Smooth muscle cell (in vitro differentiated cells): ENCODE measurements at regions not wholly inside any gene's neighbourhood (a gene's known extent, or its start where the extent isn't known, plus 50 kb on each side); places are given as distances from the start of the nearest gene placed in this dataset.
"Not testable (repeated sequence)": the region's sequence is repeated elsewhere in the genome, so short reads cannot be mapped to it uniquely, and the experiment has no call there.

Experiments used
- DNase-seq: peaks from one replicate; lab custom pipeline; 2025; ENCODE audit not compliant: unreplicated experiment; lab: John Stamatoyannopoulos, UW
- H2AFZ ChIP-seq: fragments of 200-600 bp; sonication (generic); 2 replicates; pipeline ENCODE4 v1.6.0; 2016; ENCODE audit warnings: antibody characterized with exemption, low read depth, mild to moderate bottlenecking
- H3F3A ChIP-seq: fragments of 200-600 bp; sonication (generic); 2 replicates; pipeline ENCODE4 v1.6.0; 2017; ENCODE audit warnings: antibody characterized with exemption, low read depth
- H3K27ac ChIP-seq: fragments of 200-600 bp; sonication (generic); 2 replicates; pipeline ENCODE4 v1.5.1; 2016; ENCODE audit warnings: low read depth, mild to moderate bottlenecking
- H3K27me3 ChIP-seq: fragments of 200-600 bp; sonication (generic); 2 replicates; pipeline ENCODE4 v1.6.1; 2016; ENCODE audit warnings: low read depth, mild to moderate bottlenecking
- H3K36me3 ChIP-seq: fragments of 200-600 bp; sonication (generic); 2 replicates; pipeline ENCODE4 v1.5.1; 2016; ENCODE audit warnings: low read depth
- H3K4me1 ChIP-seq: fragments of 200-600 bp; sonication (generic); 2 replicates; pipeline ENCODE4 v1.5.1; 2016; ENCODE audit warnings: low read depth
- H3K4me2 ChIP-seq: fragments of 200-600 bp; sonication (generic); 2 replicates; pipeline ENCODE4 v1.6.0; 2016; ENCODE audit warnings: mild to moderate bottlenecking
- H3K4me3 ChIP-seq: fragments of 200-600 bp; sonication (generic); 2 replicates; pipeline ENCODE4 v1.5.1; 2016; ENCODE audit warnings: mild to moderate bottlenecking
- H3K79me2 ChIP-seq: fragments of 200-600 bp; sonication (generic); 2 replicates; pipeline ENCODE4 v1.6.0; 2016; ENCODE audit warnings: low read depth, mild to moderate bottlenecking
- H3K9ac ChIP-seq: fragments of 200-600 bp; sonication (generic); 2 replicates; pipeline ENCODE4 v1.6.0; 2016; ENCODE audit warnings: low read depth
- H3K9me3 ChIP-seq: fragments of 200-600 bp; sonication (generic); replicated peaks from 2 replicates; pipeline ENCODE4 v1.5.1; 2016; ENCODE audit warnings: low read depth
- H4K20me1 ChIP-seq: fragments of 200-600 bp; sonication (generic); 2 replicates; pipeline ENCODE4 v1.6.0; 2016; ENCODE audit warnings: low read depth
- WGBS: methylation state at CpG from one replicate; pipeline ENCODE4 v1.1.7; 2016; ENCODE audit warnings: low lambda C conversion rate; 5-methylcytosine and 5-hydroxymethylcytosine counted together
- TF ChIP-seq, protein P1 (sequence below): fragments of 200-600 bp; sonication (generic); IDR thresholded peaks from 2 replicates; pipeline ENCODE4 v1.5.1; 2017; ENCODE audit warnings: borderline replicate concordance, mild to moderate bottlenecking, antibody characterized with exemption; ENCODE audit not compliant: insufficient read depth, poor library complexity, severe bottlenecking

GRCh38 chrX:13482746-13483541 lies 86.5 kb upstream of the EGFL6 start:
- Histone ChIP-seq H3K9me3 (no peaks in the 10 kb centered on the region), H3K9ac (no peak overlapping the region), H3K4me1 (peaks cover 14% of the 10 kb centered on the region), H3K27me3 (no peaks in the 10 kb centered on the region), H2AFZ (peak overlapping the region; percentile 77), H4K20me1 (no peaks in the 10 kb centered on the region), H3K79me2 (no peaks in the 10 kb centered on the region), H3F3A (peaks cover 7% of the 10 kb centered on the region), H3K27ac (peak overlapping the region; percentile 46), H3K36me3 (no peaks in the 10 kb centered on the region), H3K4me3 (no peak overlapping the region), H3K4me2 (peak overlapping the region; percentile 59)
- DNase-seq: no peak
- TF ChIP-seq, protein P1, sequence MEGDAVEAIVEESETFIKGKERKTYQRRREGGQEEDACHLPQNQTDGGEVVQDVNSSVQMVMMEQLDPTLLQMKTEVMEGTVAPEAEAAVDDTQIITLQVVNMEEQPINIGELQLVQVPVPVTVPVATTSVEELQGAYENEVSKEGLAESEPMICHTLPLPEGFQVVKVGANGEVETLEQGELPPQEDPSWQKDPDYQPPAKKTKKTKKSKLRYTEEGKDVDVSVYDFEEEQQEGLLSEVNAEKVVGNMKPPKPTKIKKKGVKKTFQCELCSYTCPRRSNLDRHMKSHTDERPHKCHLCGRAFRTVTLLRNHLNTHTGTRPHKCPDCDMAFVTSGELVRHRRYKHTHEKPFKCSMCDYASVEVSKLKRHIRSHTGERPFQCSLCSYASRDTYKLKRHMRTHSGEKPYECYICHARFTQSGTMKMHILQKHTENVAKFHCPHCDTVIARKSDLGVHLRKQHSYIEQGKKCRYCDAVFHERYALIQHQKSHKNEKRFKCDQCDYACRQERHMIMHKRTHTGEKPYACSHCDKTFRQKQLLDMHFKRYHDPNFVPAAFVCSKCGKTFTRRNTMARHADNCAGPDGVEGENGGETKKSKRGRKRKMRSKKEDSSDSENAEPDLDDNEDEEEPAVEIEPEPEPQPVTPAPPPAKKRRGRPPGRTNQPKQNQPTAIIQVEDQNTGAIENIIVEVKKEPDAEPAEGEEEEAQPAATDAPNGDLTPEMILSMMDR: no peak
- 82% methylated on average over 9 of the region's 9 CpGs for WGBS

DNA sequence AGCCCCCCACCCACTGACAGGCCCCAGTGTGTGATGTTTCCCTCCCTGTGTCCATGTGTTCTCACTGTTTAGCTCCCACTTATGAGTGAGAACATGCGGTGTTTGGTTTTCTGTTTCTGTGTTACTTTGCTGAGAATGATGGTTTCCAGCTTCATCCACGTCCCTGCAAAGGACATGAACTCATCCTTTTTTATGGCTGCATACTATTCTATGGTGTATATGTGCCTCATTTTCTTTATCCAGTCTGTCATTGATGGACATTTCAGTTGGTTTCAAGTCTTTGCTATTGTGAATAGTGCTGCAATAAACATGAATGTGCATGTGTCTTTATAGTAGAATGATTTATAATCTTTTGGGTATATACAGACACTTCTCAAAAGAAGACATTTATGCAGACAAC lies 88.6 kb upstream of the EGFL6 start:
- not testable (repeated sequence) for DNase-seq, H3K27me3 ChIP-seq, H3K79me2 ChIP-seq, H4K20me1 ChIP-seq, H2AFZ ChIP-seq, H3K36me3 ChIP-seq, H3K4me1 ChIP-seq, H3K4me3 ChIP-seq, H3K4me2 ChIP-seq, H3K27ac ChIP-seq, H3K9ac ChIP-seq, H3F3A ChIP-seq, H3K9me3 ChIP-seq
- 92% methylated on average over 2 of the region's 2 CpGs for WGBS

GRCh38 chrX:13479452-13479813 lies 90.0 kb upstream of the EGFL6 start:
- H3K9ac ChIP-seq: no peak overlapping the region
- no peak overlapping the region for H3K27ac ChIP-seq
- no peaks in the 10 kb centered on the region for H3K9me3 ChIP-seq
- H4K20me1 ChIP-seq: no peaks in the 10 kb centered on the region
- H3K4me2 ChIP-seq: no peak overlapping the region
- 96% methylated on average over 2 of the region's 2 CpGs for WGBS
- H3F3A ChIP-seq: no peaks in the 10 kb centered on the region
- TF ChIP-seq, protein P1: no peak
- no peaks in the 10 kb centered on the region for H3K27me3 ChIP-seq
- H2AFZ ChIP-seq: no peak overlapping the region
- no peak overlapping the region for H3K4me3 ChIP-seq
- H3K4me1 ChIP-seq: no peaks in the 10 kb centered on the region
- H3K36me3 ChIP-seq: no peaks in the 10 kb centered on the region
- no peaks in the 10 kb centered on the region for H3K79me2 ChIP-seq
- no peak for DNase-seq

DNA sequence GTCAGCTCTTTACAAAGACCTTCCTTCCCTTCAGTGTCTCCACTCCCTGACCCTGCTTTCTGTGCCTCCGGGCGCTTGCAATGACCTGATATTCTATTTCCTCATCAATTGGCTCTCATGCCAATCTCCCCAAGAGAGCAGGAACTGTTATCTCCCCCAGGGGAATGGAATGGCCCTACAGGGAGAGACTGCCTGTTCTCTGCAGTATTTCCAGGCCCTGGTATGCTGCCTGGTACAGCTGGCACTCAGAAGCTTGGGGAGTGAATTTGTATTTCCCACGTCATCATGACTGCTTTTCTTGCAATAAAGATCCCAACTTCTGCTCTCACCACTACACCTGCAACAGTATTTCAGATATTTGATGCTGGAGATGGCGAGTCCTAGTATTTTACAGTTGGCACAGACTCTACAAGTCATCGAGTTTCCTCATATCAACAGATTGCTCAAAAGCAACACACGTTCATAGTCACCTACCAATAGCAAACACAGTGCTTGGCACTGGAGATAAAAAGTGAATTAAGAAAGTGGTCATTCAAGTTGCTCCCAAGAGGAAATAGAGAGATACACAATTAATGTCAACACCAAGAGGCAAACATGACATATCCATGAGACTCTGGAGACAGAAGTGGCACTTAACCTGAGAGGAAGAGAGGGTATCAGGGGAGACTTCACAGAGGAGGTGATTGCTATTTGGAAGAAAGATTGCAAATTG lies 90.5 kb upstream of the EGFL6 start:
- DNase-seq: no peak
- H2AFZ ChIP-seq: no peak overlapping the region
- TF ChIP-seq, protein P1: no peak
- peaks cover 5% of the 10 kb centered on the region for H3K4me1 ChIP-seq
- H3K4me3 ChIP-seq: no peak overlapping the region
- no peaks in the 10 kb centered on the region for H3K79me2 ChIP-seq
- 79% methylated on average over 6 of the region's 6 CpGs for WGBS
- H3K27ac ChIP-seq: no peak overlapping the region
- H3K9me3 ChIP-seq: no peaks in the 10 kb centered on the region
- H3K27me3 ChIP-seq: no peaks in the 10 kb centered on the region
- no peaks in the 10 kb centered on the region for H3F3A ChIP-seq
- H3K4me2 ChIP-seq: no peak overlapping the region
- no peaks in the 10 kb centered on the region for H3K36me3 ChIP-seq
- H4K20me1 ChIP-seq: no peaks in the 10 kb centered on the region
- no peak overlapping the region for H3K9ac ChIP-seq
